ENCODE measurements at regions not wholly inside any gene's neighbourhood (a gene's known extent, or its start where the extent isn't known, plus 50 kb on each side); places are given as distances from the start of the nearest gene placed in this dataset.
"Not testable (repeated sequence)": the region's sequence is repeated elsewhere in the genome, so short reads cannot be mapped to it uniquely, and the experiment has no call there.

DNA sequence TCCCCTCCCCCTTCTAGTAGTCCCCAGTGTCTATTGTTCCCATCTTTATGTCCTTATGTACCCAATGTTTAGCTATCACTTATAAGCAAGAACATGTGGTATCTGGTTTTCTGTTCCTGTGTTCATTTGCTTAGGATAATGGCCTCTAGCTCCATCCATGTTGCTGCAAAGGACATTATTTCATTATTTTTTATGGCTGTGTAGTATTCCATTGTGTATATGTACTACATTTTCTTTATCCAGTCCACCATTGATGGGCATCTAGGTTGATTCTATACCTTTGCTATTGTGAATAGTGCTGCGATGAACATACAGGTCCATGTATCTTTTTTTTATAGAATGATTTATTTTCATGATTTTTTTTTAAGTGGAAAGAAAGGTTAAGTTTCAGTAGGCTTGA, 135.6 kb upstream of the MED14 start:
- not testable (repeated sequence) for TF ChIP-seq CTCF, POLR2A (IDR thresholded peaks at IDR 0.05)

Data from thyroid gland (tissue), 4 donors.